Ishikawa (cell line): ENCODE measurements at regions not wholly inside any gene's neighbourhood (a gene's known extent, or its start where the extent isn't known, plus 50 kb on each side); places are given as distances from the start of the nearest gene placed in this dataset.

Source experiments
- CEBPB ChIP-seq: IDR thresholded peaks from 2 replicates; pipeline ENCODE4 v1.6.1; 2012
- CREB1 ChIP-seq: IDR thresholded peaks from 2 replicates; pipeline ENCODE4 v1.6.1; 2012; ENCODE audit warnings: low read depth
- EGR1 ChIP-seq: IDR thresholded peaks from 2 replicates; pipeline ENCODE4 v1.6.1; 2012
- EP300 ChIP-seq: IDR thresholded peaks from 2 replicates; pipeline ENCODE4 v1.6.1; 2012; ENCODE audit warnings: borderline replicate concordance
- FOXM1 ChIP-seq: IDR thresholded peaks from 2 replicates; pipeline ENCODE4 v1.6.1; 2012; ENCODE audit warnings: low read depth, borderline replicate concordance
- NFIC ChIP-seq: IDR thresholded peaks from 2 replicates; pipeline ENCODE4 v1.6.1; 2012
- RAD21 ChIP-seq: IDR thresholded peaks from 2 replicates; pipeline ENCODE4 v1.6.1; 2012; ENCODE audit warnings: low read depth
- TAF1 ChIP-seq: IDR thresholded peaks from 2 replicates; pipeline ENCODE4 v1.6.1; 2012; ENCODE audit warnings: low read depth, mild to moderate bottlenecking
- TCF12 ChIP-seq: IDR thresholded peaks from 2 replicates; pipeline ENCODE4 v1.6.1; 2012; ENCODE audit warnings: low read depth
- TEAD4 ChIP-seq: IDR thresholded peaks from 2 replicates; pipeline ENCODE4 v1.6.1; 2012
- YY1 ChIP-seq: IDR thresholded peaks from 2 replicates; pipeline ENCODE4 v1.6.1; 2012; ENCODE audit warnings: low read depth
- ZBTB7A ChIP-seq: IDR thresholded peaks from 2 replicates; pipeline ENCODE4 v1.6.1; 2012; ENCODE audit warnings: low read depth
- TF ChIP-seq, protein P1 (sequence below): IDR thresholded peaks from 2 replicates; pipeline ENCODE4 v1.6.1; 2012
- TF ChIP-seq, protein P2 (sequence below): IDR thresholded peaks from 2 replicates; pipeline ENCODE4 v1.6.1; 2012; ENCODE audit warnings: low read depth, mild to moderate bottlenecking
- TF ChIP-seq, protein P3 (sequence below): IDR thresholded peaks from 2 replicates; pipeline ENCODE4 v1.6.1; 2012

DNA sequence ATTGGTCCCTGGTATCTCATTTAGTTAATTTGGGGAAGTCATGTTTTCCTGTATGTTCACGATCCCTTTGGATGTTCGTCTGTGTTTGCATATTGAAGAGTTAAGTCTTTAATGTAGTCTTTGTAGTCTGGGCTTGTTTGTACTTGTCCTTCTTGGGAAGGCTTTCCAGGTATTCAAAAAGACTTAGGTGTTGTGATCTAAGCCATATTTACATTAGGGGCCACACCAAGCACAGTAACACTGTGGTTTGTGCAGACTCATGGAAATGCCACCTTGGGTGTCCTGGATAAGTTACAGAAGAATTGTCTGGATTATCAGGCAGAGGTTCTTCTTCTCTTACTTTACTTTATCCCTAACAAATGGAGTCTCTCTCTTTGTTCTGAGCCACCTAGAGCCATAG lies 380.3 kb downstream of the CCER1 start:
- TF ChIP-seq TCF12 (no peak), ZBTB7A (no peak), EGR1 (no peak), EP300 (no peak), FOXM1 (no peak), RAD21 (no peak), TEAD4 (no peak), NFIC (no peak), CEBPB (no peak), CREB1 (no peak), YY1 (no peak), TAF1 (no peak)
- TF ChIP-seq, protein P1, sequence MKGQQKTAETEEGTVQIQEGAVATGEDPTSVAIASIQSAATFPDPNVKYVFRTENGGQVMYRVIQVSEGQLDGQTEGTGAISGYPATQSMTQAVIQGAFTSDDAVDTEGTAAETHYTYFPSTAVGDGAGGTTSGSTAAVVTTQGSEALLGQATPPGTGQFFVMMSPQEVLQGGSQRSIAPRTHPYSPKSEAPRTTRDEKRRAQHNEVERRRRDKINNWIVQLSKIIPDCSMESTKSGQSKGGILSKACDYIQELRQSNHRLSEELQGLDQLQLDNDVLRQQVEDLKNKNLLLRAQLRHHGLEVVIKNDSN, result no peak
- TF ChIP-seq, protein P2, sequence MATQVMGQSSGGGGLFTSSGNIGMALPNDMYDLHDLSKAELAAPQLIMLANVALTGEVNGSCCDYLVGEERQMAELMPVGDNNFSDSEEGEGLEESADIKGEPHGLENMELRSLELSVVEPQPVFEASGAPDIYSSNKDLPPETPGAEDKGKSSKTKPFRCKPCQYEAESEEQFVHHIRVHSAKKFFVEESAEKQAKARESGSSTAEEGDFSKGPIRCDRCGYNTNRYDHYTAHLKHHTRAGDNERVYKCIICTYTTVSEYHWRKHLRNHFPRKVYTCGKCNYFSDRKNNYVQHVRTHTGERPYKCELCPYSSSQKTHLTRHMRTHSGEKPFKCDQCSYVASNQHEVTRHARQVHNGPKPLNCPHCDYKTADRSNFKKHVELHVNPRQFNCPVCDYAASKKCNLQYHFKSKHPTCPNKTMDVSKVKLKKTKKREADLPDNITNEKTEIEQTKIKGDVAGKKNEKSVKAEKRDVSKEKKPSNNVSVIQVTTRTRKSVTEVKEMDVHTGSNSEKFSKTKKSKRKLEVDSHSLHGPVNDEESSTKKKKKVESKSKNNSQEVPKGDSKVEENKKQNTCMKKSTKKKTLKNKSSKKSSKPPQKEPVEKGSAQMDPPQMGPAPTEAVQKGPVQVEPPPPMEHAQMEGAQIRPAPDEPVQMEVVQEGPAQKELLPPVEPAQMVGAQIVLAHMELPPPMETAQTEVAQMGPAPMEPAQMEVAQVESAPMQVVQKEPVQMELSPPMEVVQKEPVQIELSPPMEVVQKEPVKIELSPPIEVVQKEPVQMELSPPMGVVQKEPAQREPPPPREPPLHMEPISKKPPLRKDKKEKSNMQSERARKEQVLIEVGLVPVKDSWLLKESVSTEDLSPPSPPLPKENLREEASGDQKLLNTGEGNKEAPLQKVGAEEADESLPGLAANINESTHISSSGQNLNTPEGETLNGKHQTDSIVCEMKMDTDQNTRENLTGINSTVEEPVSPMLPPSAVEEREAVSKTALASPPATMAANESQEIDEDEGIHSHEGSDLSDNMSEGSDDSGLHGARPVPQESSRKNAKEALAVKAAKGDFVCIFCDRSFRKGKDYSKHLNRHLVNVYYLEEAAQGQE, result no peak
- TF ChIP-seq, protein P3, sequence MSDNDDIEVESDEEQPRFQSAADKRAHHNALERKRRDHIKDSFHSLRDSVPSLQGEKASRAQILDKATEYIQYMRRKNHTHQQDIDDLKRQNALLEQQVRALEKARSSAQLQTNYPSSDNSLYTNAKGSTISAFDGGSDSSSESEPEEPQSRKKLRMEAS, result no peak

DNA sequence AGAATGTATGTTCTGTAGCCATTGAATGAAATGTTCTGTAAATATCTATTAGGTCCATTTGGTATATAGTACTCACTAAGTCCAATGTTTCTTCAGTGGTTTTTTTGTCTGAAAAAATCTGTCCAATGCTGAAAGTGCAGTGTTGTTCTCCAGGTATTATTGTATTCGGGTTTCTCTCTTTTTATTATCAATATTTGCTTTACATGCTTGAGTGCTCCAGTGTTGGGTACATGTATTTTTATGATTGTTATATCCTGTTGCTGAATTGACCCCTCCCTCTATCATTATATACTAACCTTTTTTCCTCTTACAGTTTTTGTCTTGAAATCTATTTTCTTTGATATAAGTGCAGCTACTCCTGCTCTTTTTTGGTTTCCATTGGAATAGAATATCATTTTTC lies 382.2 kb downstream of the CCER1 start:
- TF ChIP-seq TEAD4 (no peak), YY1 (no peak), CEBPB (no peak), EP300 (no peak), TAF1 (no peak), CREB1 (no peak), EGR1 (no peak), RAD21 (no peak), TCF12 (no peak), ZBTB7A (no peak), NFIC (no peak), FOXM1 (no peak)
- TF ChIP-seq, protein P2, result no peak
- TF ChIP-seq, protein P3, result no peak
- TF ChIP-seq, protein P1, result no peak

DNA sequence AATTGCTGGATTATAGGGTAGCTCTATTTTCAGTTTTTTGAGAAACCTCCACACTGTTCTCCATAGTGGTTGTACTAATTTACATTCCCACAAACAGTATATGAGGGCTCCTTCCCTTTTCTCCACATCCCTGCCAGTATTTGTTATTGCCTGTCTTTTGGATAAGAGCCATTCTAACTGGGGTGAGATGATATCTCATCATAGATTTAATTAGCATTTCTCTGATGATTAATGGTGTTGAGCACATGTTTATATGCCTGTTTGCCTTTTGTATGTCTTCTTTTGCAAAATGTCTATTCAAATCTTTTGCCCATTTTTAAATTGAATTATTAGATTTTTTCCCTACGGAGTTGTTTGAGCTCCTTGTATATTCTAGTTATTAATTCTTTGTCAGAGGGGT lies 385.3 kb downstream of the CCER1 start:
- TF ChIP-seq FOXM1 (no peak), ZBTB7A (no peak), EGR1 (no peak)

DNA sequence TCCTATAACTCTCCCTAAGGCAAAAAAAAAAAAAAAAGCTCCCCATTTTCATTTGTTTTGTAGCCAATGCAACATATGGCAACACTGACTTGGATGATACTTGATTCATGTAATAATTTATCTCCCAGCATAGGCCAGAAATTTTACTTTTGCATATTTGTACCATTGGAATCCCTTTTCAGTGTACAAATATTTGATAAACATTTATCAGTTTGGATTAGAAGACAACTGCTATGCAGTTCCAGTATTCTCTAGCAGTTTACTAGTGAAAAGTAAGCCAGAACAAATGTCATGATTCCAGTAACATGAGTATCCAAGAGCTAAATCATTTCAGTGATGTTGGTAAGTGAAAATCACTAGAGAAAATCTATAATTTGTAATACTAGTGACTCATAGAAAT lies 392.3 kb downstream of the CCER1 start:
- TF ChIP-seq RAD21, result no peak
- TF ChIP-seq TAF1, result no peak
- TF ChIP-seq EGR1, result no peak
- TF ChIP-seq CREB1, result no peak
- TF ChIP-seq, protein P2, result no peak
- no peak for TF ChIP-seq FOXM1
- TF ChIP-seq YY1, result no peak
- no peak for TF ChIP-seq TEAD4

DNA sequence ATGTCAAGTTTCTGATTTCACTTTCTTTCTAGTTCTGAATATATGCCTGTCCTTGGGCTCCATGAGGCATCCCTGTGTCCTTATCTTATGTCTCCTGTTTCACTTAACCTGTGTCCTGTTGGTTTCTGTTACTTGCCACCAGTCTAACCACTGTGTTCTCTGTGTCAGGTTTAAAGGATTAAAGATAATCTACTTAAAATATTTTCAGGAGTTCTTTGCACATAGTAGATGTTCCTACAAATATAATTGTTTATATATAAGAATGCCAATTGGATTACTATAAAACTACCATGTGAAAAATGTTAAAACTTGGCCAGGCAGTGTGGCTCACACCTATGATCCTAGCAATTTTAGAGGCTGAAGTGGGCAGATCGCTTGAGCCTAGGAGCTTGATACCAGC lies 406.4 kb downstream of the CCER1 start:
- no peak for TF ChIP-seq CREB1
- no peak for TF ChIP-seq RAD21
- no peak for TF ChIP-seq EGR1
- no peak for TF ChIP-seq ZBTB7A
- TF ChIP-seq YY1, result no peak
- TF ChIP-seq TCF12, result no peak
- TF ChIP-seq, protein P3, result no peak
- TF ChIP-seq TAF1, result no peak
- TF ChIP-seq FOXM1, result no peak
- TF ChIP-seq, protein P1, result no peak
- TF ChIP-seq EP300, result no peak
- no peak for TF ChIP-seq TEAD4
- TF ChIP-seq, protein P2, result no peak
